HCT116 (cell line): ENCODE measurements at regions not wholly inside any gene's neighbourhood (a gene's known extent, or its start where the extent isn't known, plus 50 kb on each side); places are given as distances from the start of the nearest gene placed in this dataset.

Source experiments
- EZH2 ChIP-seq: fragments of 200-600 bp; sonication (generic); IDR thresholded peaks from 2 replicates; pipeline ENCODE4 v1.6.1; 2017; ENCODE audit warnings: antibody characterized with exemption, mixed run types
- POLR2AphosphoS5 ChIP-seq: IDR thresholded peaks from 2 replicates; pipeline ENCODE4 v1.6.1; 2011; ENCODE audit warnings: mild to moderate bottlenecking, low read depth, low read length, moderate library complexity

GRCh38 chr5:117230375-117230774 is 655.8 kb upstream of the SEMA6A start:
- TF ChIP-seq EZH2 = no peak
- no peak for TF ChIP-seq POLR2AphosphoS5
